Stimulated activated CD4-positive, alpha-beta T cell treated with anti-CD3 and anti-CD28 coated beads, TNF-alpha, amount 100 ng/mL, for 1 hour (primary cell): ENCODE measurements at regions not wholly inside any gene's neighbourhood (a gene's known extent, or its start where the extent isn't known, plus 50 kb on each side); places are given as distances from the start of the nearest gene placed in this dataset.
"Not testable (repeated sequence)": the region's sequence is repeated elsewhere in the genome, so short reads cannot be mapped to it uniquely, and the experiment has no call there.

Experiments used
- DNase-seq, 3 donors: peaks; one replicate each; pipeline ENCODE4 v3.0.0-alpha.2; 2020; ENCODE audit warnings: low read depth in 3 of 3, low spot score in 1 of 3

- DNase-seq, result no peak
Measured at GRCh38 chr2:60357996-60358395, 195.5 kb downstream of the BCL11A start.

DNA sequence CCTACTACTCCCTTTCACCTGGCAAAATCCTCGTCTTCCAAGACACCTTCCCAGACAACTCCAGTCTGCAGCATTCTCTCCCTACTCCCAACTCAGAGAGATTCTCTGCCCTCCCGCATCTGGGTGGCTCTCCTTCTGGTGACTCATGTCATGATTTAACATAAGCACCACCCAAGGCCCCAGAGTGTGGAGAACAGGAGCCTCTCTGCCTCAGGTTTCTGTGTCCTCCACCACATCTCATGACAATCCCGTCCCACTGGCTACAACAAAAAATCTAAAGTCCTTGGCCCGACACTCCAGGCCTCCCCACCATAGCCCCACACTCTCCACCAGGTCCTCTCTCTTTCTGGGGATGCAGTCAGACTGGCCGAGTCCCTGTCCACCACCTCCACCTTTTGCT, 197.1 kb downstream of the BCL11A start:
- DNase-seq, result no peak

- DNase-seq, result no peak
Measured at GRCh38 chr2:60355849-60356261, 197.6 kb downstream of the BCL11A start.

GRCh38 chr2:60354713-60355112, 198.7 kb downstream of the BCL11A start:
- no peak for DNase-seq

DNA sequence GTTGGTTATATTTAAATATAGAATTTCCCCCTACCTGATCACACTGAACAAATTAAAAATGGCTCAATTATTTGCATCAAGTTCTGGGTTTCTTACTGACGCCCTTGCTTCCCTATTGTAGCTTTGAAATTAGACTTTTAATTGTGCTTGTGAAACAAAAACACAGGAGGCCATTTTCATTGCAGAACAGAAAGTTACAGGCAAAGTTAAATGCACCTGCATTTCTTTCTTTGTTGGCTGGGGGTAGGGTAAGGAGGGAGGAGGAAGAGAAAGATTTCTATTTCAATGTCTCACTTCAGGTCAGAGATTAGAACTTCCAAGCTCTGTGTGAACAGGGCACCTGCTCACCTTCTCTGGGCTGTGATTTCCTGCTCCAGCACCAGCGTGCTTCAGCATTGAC, 199.6 kb downstream of the BCL11A start:
- DNase-seq, result no peak

- DNase-seq, result no peak
Measured at GRCh38 chr2:60353406-60353800, 200.1 kb downstream of the BCL11A start.

DNA sequence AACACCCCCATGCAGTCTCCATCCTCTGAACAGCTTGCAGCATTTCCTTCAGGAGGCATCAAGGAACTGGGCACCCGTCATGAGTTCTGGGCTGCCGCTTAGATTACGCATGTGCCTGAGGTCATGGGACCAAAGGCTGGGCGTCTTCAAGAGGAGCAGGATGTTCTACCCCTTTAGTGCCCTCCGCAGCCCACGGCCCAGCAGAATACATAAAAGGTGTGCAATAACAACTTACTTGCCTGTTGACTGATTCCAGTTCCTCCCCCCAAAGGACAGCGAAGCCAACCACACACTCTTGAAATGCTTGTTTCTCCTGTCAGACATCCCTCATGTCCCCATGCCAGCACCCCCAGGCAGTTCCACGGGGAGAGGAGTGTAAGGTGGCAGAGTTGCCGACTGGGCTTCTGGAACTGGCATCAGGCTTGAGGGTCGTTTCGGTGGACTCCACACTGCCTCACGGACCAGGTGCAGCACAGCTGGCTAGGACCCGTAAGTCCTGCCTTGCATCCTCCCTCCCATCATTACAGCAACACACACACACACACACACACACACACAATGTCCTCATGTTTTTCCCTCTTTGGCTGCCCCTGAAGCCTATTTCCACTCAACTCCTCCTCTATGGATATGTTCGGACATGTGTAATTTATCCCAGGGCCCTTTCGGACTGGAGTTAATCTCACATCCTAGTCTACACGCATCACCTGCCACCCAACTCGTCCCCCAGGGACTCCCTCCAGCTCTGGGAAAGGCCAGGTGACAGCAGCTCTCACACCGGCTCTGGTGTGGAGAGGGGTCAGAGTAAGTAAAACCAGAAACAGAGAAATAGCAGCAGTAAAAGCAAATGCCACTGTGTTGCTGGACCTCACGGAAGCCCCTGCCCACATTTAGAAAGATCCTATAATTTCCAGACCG, 200.7 kb downstream of the BCL11A start:
- no peak for DNase-seq

- no peak for DNase-seq
Measured at GRCh38 chr2:60351802-60352201, 201.7 kb downstream of the BCL11A start.

DNA sequence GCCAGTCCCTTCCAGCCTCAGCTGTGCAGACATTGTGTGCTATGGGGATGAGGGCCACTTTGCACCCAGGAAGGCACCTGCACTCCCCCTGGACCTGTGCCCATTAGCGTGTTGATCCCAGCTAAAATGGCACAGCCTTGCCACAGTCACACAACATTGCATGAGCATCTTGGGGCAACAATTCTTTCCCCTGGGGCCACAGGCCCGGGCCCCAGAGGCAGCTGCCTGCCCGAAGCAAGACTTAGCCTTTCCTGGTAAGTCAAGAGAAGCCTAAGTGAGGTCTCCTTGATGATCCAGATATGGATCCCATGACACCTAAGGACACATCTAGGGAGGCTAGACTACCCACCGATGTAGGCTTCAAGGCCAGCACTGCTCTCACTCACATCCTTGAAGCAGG, 202.1 kb downstream of the BCL11A start:
- no peak for DNase-seq

- DNase-seq, result no peak
Measured at GRCh38 chr2:60350791-60351190, 202.7 kb downstream of the BCL11A start.

DNA sequence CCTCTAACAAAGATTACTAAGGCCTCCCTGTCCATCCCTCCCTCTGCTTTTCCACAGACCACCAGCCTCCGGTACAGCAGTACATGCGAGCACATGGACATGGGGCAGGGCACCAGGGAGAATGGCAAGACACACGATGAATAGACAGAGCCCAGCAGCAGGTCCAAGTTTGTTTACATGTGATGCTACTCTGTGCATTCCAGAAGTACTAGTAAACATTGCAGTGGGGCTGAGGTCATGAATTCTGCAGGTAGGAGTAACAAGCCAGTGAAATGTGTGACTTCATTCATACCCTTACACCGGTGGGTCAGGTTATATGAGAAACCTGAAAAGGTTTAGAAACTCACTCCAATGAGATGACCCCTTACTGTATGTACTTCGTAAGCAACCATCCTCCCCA, 205.7 kb downstream of the BCL11A start:
- DNase-seq, result no peak

DNA sequence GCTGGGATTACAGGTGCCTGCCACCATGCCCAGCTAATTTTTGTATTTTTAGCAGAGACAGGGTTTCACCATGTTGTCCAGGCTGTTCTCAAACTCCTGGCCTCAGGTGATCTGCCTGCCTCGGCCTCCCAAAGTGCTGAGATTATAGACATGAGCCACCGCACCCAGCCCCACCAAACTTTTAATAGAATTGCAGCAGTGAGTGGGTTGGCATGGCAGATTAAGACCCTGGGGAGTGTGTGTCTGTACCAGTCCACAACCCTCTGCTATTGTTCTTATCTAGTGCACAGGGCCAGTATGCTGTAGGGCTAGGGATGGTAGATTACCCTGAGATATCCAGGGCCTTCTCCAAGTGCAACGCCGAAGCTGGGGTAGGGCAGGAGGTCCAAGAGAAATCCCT, 211.0 kb downstream of the BCL11A start:
- DNase-seq, result not testable (repeated sequence)

DNA sequence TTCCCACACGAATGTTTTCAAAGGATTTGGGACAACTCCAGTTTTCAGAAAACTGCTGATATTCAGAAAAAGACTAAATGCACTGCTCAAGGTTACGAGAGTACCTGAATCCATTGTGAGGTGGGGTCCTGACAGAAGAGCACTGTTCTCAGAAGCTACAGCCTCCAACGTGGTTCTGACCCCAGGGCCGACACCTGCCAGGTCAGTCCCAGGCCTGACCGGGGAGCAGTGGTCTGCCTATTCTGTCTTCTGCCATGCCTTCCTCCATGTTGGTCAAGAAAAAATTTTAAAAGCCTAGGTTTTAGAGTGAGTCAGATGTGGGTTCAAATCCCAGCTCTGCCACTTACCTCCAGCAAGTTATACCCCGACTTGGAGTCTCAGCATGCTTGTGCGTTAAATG, 212.3 kb downstream of the BCL11A start:
- DNase-seq, result no peak

- no peak for DNase-seq
Measured at GRCh38 chr2:60339286-60339685, 214.2 kb downstream of the BCL11A start.

DNA sequence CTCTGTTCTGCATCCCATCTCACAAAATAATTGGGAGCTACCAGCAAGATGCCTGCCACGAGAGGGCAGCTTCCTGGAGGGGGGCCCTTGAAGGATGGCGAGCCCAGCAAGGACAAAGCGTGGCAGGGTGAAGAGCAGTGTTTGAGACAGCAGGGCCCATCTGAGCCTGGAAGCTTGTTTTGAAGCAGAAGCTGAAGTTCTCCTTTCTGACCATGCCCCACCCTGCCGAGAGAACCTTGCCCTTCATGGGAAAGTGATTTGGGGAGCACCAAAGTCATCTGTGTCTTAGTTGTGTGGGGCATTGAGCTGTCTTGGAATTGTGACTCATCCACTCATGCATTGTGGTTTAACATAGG, 216.3 kb downstream of the BCL11A start:
- no peak for DNase-seq

DNA sequence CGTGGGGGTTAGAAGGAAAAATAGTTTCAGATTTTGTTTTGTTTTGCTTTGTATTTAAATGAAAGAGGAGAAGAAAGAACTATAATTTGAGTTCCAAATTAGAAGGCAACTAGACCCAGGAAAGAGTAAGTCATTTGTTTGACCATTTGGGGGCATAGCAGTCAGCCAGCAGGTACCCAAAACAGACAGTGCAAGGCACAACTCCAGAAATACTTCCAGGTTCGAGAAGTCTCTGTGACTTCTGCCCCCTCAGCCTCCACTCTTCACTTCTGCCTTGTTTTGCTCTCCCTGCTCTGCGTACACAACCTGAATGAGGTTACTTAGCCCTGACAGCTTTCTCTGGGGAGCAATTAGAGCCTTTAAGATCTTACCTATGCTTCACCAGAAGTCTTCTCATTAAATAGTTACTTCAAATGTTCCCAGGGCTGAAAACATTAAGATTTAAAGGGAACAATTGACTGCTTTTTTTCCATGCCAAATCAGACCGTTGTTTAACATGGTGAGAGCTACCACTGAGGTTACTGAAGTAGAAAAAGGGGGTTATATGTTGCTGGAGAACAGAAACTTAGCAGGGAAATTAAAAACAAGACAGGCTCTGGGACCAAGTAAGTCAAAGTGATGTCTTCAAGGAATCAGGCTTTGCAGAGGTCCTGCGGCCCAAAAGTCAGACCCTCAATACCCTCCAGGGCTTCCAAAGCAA, 216.9 kb downstream of the BCL11A start:
- no peak for DNase-seq

GRCh38 chr2:60335533-60336237, 217.8 kb downstream of the BCL11A start:
- DNase-seq, result no peak

DNA sequence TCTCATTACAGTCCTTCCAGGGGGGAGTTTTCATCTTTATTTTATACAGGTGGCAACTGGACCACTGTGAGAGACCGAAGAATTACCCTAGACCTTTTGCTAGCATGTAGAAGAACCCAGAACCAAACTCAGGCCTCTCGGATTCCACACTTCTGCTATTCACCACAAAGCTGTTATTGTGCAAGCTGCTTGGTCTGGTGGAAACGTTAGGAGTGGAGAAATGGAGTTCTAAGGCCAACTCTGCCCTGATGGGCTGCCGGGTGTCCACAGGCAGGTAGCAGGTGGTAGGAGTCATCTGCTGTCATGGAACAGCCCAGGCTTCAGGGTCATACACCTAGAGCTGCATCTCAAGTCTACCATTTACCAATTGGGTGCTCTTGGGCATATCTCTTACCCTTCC, 218.8 kb downstream of the BCL11A start:
- DNase-seq, result no peak

DNA sequence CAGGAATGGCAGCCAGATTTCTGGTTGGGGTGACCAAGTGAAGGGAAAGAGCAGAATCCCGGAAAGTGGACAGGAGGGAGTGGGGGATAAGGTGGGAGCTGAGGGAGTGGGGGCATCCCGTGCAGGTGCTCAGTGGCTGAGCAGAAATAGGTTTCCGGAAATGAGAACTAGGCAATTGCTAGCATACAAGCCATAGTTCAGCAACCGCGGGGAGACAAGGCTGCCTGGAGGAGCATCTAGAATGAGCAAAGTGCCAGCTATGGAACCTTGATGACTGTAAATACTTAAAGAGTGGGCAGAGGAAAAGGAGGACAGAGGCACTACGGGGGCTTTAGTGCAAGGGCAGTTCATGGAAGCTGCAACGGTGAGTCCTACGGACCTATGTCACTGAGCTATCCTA, 220.2 kb downstream of the BCL11A start:
- no peak for DNase-seq

- no peak for DNase-seq
Measured at GRCh38 chr2:60331115-60331809, 222.2 kb downstream of the BCL11A start.

GRCh38 chr2:60329225-60329624, 224.2 kb downstream of the BCL11A start:
- DNase-seq, result no peak
